RWPE1 (cell line): ENCODE measurements at regions not wholly inside any gene's neighbourhood (a gene's known extent, or its start where the extent isn't known, plus 50 kb on each side); places are given as distances from the start of the nearest gene placed in this dataset.
A peak's percentile ranks its signal among the peaks of the same experiment; 100 is the strongest.

ENCODE experiments used
- CTCF ChIA-PET: fragments of 350-600 bp; sonication (Branson Sonifier 250); formaldehyde crosslinking; extraction: SDS; loops from one replicate; lab custom pipeline; 2021; lab: Yijun Ruan, JAX
- POLR2A ChIA-PET: fragments of 400-600 bp; formaldehyde crosslinking; extraction: SDS; loops from one replicate; lab custom pipeline; 2020; ENCODE audit warnings: antibody characterized with exemption; ENCODE audit not compliant: low non-redundant PET; lab: Yijun Ruan, JAX
- DNase-seq: peaks from one replicate; pipeline ENCODE4 v3.0.0; 2012; ENCODE audit warnings: low spot score
- H3K27ac ChIP-seq: fragments of 450-650 bp; 2 replicates; pipeline ENCODE4 v1.5.1; 2017
- TF ChIP-seq, protein P1 (sequence below): fragments of 450-650 bp; conservative IDR thresholded peaks from 2 replicates; pipeline ENCODE4 v1.5.1; 2017; ENCODE audit warnings: low read depth, mild to moderate bottlenecking

DNA sequence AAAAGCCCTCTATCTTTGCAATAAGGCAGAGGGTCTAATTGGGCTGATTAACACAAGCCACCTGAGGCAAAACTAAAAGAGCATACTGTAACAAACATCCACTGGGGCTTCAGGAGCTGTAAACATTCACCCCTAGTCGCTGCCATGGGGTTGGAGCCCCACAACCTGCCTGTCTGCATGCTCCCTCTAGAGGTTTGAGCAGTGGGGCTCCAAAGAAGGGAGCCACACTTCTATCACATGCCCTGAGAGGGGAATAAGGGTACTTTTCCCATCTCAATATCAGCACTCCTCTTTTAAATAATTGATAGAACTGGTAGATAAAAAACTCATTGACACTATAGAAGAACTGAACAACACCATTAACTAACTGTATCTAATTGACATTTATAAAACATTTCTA lies 130.1 kb upstream of the COX10 start:
- no peak for DNase-seq
- ChIA-PET CTCF (no interaction called here), POLR2A (no interaction called here)

DNA sequence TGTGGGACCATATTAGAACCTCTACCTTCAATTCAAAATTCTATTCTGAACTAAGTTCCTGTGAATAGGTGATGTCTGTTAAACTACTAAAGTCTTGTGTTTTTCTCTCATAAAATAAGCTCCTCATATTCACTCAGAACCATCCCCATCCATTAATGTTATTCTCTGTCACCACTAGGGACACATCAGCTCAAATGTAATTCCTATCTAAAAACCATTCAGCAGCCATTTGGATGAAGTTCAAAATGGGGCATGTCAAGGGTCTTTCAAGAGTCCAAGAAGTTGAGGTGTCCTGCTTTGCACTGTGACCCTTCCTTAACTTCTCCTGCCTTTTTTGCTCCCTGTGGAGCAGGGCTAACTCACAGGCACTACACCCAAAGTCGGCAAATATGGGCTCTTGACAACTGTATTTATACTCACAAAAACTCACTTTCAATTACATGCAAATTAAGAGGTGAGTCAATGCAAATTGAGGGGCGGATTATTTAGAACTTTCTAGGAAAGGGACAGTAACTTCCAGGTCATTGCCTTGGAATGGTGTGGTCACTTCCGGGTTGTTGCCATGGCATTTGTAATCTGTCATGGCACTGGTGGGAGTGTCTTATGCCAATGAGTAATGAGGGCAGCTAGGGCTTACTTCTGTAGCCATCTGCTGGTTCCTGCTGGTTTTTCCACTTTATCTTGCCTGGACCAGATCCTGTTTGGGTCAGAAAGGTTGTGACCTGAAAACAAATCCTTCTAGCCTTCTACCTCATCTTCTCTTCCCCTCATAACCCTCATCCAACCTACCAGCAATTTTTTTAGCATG lies 128.2 kb upstream of the COX10 start:
- peak; percentile 21 for DNase-seq
- CTCF ChIA-PET = interaction anchor here (1.0 kb wide), 1 partner anchor 11 kb away, joined by 4 read pairs; no protein-coding TSS in a partner anchor
- POLR2A ChIA-PET = interaction anchor here (0.7 kb wide), 1 partner anchor 8 kb away, joined by 7 read pairs; no protein-coding TSS in a partner anchor
- no peak overlapping the region for H3K27ac ChIP-seq
- TF ChIP-seq, protein P1, sequence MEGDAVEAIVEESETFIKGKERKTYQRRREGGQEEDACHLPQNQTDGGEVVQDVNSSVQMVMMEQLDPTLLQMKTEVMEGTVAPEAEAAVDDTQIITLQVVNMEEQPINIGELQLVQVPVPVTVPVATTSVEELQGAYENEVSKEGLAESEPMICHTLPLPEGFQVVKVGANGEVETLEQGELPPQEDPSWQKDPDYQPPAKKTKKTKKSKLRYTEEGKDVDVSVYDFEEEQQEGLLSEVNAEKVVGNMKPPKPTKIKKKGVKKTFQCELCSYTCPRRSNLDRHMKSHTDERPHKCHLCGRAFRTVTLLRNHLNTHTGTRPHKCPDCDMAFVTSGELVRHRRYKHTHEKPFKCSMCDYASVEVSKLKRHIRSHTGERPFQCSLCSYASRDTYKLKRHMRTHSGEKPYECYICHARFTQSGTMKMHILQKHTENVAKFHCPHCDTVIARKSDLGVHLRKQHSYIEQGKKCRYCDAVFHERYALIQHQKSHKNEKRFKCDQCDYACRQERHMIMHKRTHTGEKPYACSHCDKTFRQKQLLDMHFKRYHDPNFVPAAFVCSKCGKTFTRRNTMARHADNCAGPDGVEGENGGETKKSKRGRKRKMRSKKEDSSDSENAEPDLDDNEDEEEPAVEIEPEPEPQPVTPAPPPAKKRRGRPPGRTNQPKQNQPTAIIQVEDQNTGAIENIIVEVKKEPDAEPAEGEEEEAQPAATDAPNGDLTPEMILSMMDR = no peak

More for the DNA sequence above, 130.1 kb upstream of the COX10 start:
- TF ChIP-seq, protein P1 = no peak
- H3K27ac ChIP-seq = no peak overlapping the region

DNA sequence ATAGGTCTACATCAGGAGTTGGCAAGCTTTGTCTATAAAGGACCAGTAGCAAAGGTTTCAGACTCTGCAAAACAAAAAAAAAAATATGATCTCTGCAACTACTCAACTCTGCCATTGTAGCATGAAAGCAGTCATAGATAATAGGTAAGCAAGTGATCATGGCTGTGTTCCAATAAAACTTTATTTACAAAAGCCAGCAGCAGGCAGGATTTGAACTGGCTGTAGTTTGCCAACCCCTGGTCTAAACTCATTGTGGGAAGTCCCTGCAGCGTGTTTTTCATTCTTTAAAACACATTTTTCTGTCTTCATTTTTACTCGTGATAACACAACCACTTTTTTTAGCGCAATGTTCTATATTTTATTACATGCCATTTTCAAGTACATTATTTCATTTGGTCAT lies 127.5 kb upstream of the COX10 start:
- ChIA-PET CTCF (interaction anchor here (0.6 kb wide), 1 partner anchor 300 kb away, joined by 3 read pairs; no protein-coding TSS in a partner anchor), POLR2A (no interaction called here)
- TF ChIP-seq, protein P1 = no peak
- H3K27ac ChIP-seq = no peak overlapping the region
- DNase-seq = no peak

DNA sequence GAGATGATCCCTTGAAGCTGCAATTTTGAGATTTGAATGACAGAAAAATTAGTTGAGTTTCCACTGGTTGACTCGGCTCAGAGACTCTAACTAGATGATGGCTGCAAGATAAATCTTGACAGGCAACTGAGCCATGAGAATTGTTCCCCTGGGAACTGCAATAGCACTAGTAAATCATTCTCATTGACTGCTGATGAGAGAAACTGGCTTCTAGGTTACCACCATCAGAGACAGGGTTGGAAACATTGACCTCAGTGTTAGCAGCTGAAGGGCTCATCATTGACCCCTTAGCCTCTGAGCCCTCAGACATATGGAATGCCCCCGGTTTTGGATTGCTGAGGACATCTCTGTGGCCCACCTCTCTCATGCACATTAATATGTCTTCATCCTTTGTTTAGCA lies 125.4 kb upstream of the COX10 start:
- POLR2A ChIA-PET = no interaction called here
- CTCF ChIA-PET = interaction anchor here (0.7 kb wide), 1 partner anchor 879 kb away, joined by 3 read pairs; no protein-coding TSS in a partner anchor
- H3K27ac ChIP-seq = no peak overlapping the region
- DNase-seq = no peak
- TF ChIP-seq, protein P1 = no peak

DNA sequence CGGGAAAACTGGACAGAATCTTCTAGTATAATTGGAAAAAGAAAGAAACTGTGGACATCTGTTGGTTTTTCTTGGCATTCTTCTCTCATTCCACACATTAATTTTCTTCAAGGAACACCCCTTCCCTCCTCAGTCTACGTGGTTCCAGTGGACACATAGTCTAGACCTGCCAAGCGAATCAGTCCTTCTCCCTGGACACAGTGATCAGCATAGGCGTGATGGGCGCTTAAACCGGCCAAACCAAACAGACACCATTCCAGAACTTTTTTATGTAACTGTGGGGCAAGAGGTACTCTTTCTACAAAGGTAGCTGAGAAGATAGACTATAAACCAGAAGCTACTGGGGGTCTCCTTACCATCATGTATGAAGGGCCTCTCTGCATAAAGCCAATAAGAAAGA lies 121.8 kb upstream of the COX10 start:
- ChIA-PET CTCF (no interaction called here), POLR2A (no interaction called here)
- DNase-seq = no peak
- H3K27ac ChIP-seq = no peak overlapping the region
- TF ChIP-seq, protein P1 = no peak

DNA sequence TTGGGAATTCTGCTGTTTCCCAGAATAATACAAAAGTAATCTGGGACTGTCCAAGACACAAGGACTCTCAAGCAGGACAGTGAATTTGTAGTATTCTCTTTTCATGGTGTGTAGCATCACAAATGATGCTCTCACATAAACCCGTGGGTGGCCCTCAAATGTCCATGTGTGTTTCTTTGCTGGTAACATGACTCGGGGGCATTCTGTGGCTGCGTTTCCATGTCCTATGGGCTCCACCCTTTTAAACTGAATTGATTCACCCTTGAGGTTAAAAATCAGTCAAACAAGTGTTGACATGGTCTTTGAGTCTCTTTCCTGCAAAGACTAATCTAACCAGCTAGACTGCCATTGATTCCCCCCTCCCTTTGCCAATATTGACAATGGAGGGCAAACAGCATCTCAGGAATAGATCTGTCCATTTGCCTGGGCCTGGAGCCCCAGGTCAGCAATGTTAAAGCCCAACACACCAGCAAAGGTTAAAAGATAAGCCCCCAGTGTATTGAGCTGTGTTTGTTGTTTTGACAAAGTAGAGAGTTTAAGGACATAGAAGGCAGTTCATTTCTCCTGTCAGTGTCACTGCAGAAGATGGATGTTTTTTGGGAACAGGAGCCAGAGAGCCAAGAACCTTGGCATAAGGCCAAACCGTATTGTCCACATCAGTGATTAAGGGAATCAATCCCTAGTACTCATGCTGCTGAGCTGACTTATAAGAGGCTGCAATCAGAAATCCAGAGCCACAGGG lies 117.1 kb upstream of the COX10 start:
- no peak overlapping the region for H3K27ac ChIP-seq
- TF ChIP-seq, protein P1 = no peak
- ChIA-PET POLR2A (no interaction called here), CTCF (interaction anchor here (0.5 kb wide), 1 partner anchor 74 kb away, joined by 3 read pairs; no protein-coding TSS in a partner anchor)
- no peak for DNase-seq
